DOHH2 (cell line): ENCODE measurements at regions not wholly inside any gene's neighbourhood (a gene's known extent, or its start where the extent isn't known, plus 50 kb on each side); places are given as distances from the start of the nearest gene placed in this dataset.

ENCODE experiments used
- H3F3A ChIP-seq: fragments of 200-600 bp; sonication (generic), shearing (Covaris generic); 2 replicates; pipeline ENCODE4 v1.6.0; 2016; ENCODE audit warnings: antibody characterized with exemption, mild to moderate bottlenecking; ENCODE audit not compliant: control insufficient read depth, insufficient read depth
- H3K27ac ChIP-seq: fragments of 200-600 bp; sonication (generic); 2 replicates; pipeline ENCODE4 v1.5.1; 2014; ENCODE audit warnings: low read depth, mild to moderate bottlenecking, low read length, moderate library complexity
- H3K27me3 ChIP-seq: fragments of 200-600 bp; sonication (generic); 2 replicates; pipeline ENCODE4 v1.6.1; 2014; ENCODE audit warnings: mild to moderate bottlenecking, low read length, mixed read lengths; ENCODE audit not compliant: control insufficient read depth
- H3K36me3 ChIP-seq: fragments of 200-600 bp; sonication (generic); 2 replicates; pipeline ENCODE4 v1.6.1; 2014; ENCODE audit warnings: mild to moderate bottlenecking, low read length, moderate library complexity, mixed read lengths; ENCODE audit not compliant: control insufficient read depth
- H3K4me1 ChIP-seq: fragments of 200-600 bp; sonication (generic); 2 replicates; pipeline ENCODE4 v1.6.1; 2014; ENCODE audit warnings: mild to moderate bottlenecking, low read length, mixed read lengths; ENCODE audit not compliant: control insufficient read depth
- H3K4me2 ChIP-seq: fragments of 200-600 bp; sonication (generic); 2 replicates; pipeline ENCODE4 v1.6.0; 2014; ENCODE audit warnings: mild to moderate bottlenecking, low read length, moderate library complexity
- H3K4me3 ChIP-seq: fragments of 200-600 bp; sonication (generic); 2 replicates; pipeline ENCODE4 v1.5.1; 2014; ENCODE audit warnings: mild to moderate bottlenecking, low read length, mixed read lengths
- H3K79me2 ChIP-seq: fragments of 200-600 bp; sonication (generic); 2 replicates; pipeline ENCODE4 v1.6.1; 2014; ENCODE audit warnings: mild to moderate bottlenecking, low read length, mixed read lengths; ENCODE audit not compliant: control insufficient read depth
- H3K9me2 ChIP-seq: fragments of 200-600 bp; sonication (generic); replicated peaks from 2 replicates; pipeline ENCODE4 v1.6.1; 2014; ENCODE audit warnings: mild to moderate bottlenecking, low read length, mixed read lengths; ENCODE audit not compliant: control insufficient read depth
- H3K9me3 ChIP-seq: fragments of 200-600 bp; sonication (generic); 2 replicates; pipeline ENCODE4 v1.6.1; 2014; ENCODE audit warnings: antibody characterized with exemption, low read length, mixed read lengths; ENCODE audit not compliant: control insufficient read depth, insufficient read depth
- H4K20me1 ChIP-seq: fragments of 200-600 bp; sonication (generic); 2 replicates; pipeline ENCODE4 v1.6.0; 2014; ENCODE audit warnings: low read depth, mild to moderate bottlenecking, antibody characterized with exemption, low read length, moderate library complexity; ENCODE audit not compliant: control insufficient read depth, insufficient read depth
- EZH2phosphoT487 ChIP-seq: fragments of 200-600 bp; sonication (generic); IDR thresholded peaks from 2 replicates; pipeline ENCODE4 v1.6.1; 2017; ENCODE audit warnings: borderline replicate concordance, mild to moderate bottlenecking, antibody characterized with exemption, low read length, moderate library complexity, mixed read lengths
- TF ChIP-seq, protein P1 (sequence below): fragments of 200-600 bp; sonication (generic); IDR thresholded peaks from one replicate; pipeline ENCODE4 v1.5.1; 2014; ENCODE audit warnings: antibody characterized with exemption, mild to moderate bottlenecking, low read depth, low read length; ENCODE audit not compliant: poor library complexity, severe bottlenecking

DNA sequence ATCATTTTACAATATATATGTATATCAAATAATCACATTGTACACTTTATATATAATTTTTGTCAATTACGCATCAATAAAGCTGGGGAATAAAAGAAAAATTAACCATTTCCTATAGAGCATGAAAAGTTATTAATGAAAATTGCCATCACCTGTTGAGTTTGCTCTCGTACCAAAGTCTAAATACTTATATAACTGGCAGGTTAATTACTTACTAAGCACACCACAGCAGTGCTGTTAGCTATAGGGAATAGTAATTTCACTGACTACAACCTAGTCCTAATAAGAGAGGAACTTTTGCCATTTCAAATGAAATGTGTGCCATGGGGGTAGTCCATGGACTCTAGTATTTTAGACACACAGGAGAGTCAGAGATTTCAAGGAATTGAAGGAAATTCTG lies 176.9 kb upstream of the COL1A2 start:
- H3K79me2 ChIP-seq: no peaks in the 10 kb centered on the region
- H3K9me3 ChIP-seq: no peaks in the 10 kb centered on the region
- peaks cover 8% of the 10 kb centered on the region; the same call in 1 of the 2 replicates for H3K27me3 ChIP-seq
- H3K4me3 ChIP-seq: no peak overlapping the region
- no peaks in the 10 kb centered on the region for H3K36me3 ChIP-seq
- TF ChIP-seq EZH2phosphoT487: no peak
- TF ChIP-seq, protein P1, sequence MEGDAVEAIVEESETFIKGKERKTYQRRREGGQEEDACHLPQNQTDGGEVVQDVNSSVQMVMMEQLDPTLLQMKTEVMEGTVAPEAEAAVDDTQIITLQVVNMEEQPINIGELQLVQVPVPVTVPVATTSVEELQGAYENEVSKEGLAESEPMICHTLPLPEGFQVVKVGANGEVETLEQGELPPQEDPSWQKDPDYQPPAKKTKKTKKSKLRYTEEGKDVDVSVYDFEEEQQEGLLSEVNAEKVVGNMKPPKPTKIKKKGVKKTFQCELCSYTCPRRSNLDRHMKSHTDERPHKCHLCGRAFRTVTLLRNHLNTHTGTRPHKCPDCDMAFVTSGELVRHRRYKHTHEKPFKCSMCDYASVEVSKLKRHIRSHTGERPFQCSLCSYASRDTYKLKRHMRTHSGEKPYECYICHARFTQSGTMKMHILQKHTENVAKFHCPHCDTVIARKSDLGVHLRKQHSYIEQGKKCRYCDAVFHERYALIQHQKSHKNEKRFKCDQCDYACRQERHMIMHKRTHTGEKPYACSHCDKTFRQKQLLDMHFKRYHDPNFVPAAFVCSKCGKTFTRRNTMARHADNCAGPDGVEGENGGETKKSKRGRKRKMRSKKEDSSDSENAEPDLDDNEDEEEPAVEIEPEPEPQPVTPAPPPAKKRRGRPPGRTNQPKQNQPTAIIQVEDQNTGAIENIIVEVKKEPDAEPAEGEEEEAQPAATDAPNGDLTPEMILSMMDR: no peak
- H3K9me2 ChIP-seq: no peaks in the 10 kb centered on the region
- no peak overlapping the region for H3K27ac ChIP-seq
- no peaks in the 10 kb centered on the region for H4K20me1 ChIP-seq
- H3K4me2 ChIP-seq: no peak overlapping the region
- no peaks in the 10 kb centered on the region for H3K4me1 ChIP-seq
- H3F3A ChIP-seq: no peaks in the 10 kb centered on the region; the same call in 1 of the 2 replicates

DNA sequence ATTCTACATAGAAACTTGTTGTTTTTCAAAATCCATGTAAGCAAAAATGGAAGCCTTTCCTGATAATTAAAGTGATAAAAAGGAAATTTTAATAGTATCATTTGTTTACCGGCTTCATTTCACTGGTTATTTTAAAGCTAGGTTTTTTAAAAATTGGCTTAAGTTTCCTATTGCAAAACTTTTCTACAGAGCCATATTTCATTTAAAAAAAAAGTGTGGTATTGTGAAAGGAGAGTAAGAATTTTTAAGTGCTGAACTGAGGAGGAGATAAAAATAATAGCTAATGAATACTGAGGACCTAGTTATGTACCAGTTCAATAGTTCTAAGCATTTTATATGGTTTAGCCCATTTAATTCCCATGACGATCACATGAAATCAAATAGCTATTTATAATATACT lies 172.2 kb upstream of the COL1A2 start:
- no peak overlapping the region for H3K27ac ChIP-seq
- H3K9me2 ChIP-seq: no peaks in the 10 kb centered on the region
- H3K4me3 ChIP-seq: no peak overlapping the region
- no peaks in the 10 kb centered on the region for H3K79me2 ChIP-seq
- no peaks in the 10 kb centered on the region for H4K20me1 ChIP-seq
- no peaks in the 10 kb centered on the region for H3K4me1 ChIP-seq
- no peaks in the 10 kb centered on the region for H3K9me3 ChIP-seq
- peaks cover 5% of the 10 kb centered on the region; the same call in 1 of the 2 replicates for H3K27me3 ChIP-seq
- no peak overlapping the region for H3K4me2 ChIP-seq
- no peaks in the 10 kb centered on the region for H3K36me3 ChIP-seq
- H3F3A ChIP-seq: no peaks in the 10 kb centered on the region; the same call in 1 of the 2 replicates
- no peak for TF ChIP-seq EZH2phosphoT487
- TF ChIP-seq, protein P1: no peak

DNA sequence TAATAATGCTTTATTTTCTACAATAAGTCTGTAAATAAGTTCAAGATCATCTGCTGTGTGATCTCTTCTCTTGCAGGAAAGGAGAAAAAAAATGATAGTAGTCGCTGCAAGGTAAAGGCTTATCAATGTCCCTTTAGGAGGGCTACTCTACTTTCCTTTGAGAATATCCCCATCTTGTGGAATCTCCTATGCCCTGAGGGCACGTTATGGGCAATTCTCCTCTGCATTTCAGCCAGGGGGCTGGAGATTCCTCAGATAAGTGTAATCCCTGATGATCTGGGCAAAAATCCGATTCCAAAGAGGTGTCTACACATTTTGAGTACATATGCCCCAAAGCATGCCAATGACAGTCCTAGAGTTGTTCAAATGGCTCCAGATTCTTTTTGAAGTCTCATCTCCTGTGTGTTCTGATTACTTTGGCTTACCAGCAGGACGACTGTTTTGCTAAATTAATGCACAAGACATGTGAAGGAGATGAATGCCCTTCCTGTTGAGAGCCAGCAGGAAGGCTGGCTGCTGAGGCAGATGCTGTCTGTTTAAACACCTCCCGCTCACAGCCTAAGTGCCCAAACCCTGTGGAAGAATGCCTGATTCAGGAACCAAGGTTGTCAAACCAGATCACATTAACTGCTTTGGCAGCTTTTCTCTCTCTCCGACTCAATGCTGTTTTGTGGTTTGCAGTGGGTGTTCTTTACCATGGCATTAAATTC lies 171.2 kb upstream of the COL1A2 start:
- Histone ChIP-seq H3F3A (no peaks in the 10 kb centered on the region; the same call in 1 of the 2 replicates), H3K27me3 (peaks cover 5% of the 10 kb centered on the region; the same call in 1 of the 2 replicates), H3K4me2 (no peak overlapping the region), H3K4me3 (no peak overlapping the region), H3K36me3 (no peaks in the 10 kb centered on the region), H3K79me2 (no peaks in the 10 kb centered on the region), H3K4me1 (no peaks in the 10 kb centered on the region), H3K9me2 (no peaks in the 10 kb centered on the region), H3K27ac (no peak overlapping the region), H4K20me1 (no peaks in the 10 kb centered on the region), H3K9me3 (no peaks in the 10 kb centered on the region)
- TF ChIP-seq, protein P1: peak; percentile 38
- TF ChIP-seq EZH2phosphoT487: no peak
